ENCODE measurements at regions not wholly inside any gene's neighbourhood (a gene's known extent, or its start where the extent isn't known, plus 50 kb on each side); places are given as distances from the start of the nearest gene placed in this dataset.

DNA sequence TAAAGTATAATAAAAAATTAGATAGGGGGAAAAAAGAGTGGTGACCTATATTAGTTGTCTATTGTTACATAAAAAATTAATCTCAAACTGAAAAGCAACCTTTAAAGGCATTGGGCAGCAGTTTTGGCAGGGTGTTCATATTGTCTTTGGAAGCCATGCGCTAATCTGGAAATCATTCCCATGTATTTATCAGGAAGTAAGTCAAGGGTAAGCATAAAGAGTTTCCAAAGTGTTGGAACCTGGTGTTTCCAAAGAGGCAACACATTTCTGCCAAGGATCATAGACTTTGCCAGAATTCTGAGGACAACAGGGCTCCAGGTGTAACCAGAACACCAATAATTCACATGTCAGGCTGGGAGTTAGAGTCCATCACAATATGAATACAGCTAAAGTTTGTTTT is 55.7 kb upstream of the EGFR start:
- DNase-seq = no peak

DNA sequence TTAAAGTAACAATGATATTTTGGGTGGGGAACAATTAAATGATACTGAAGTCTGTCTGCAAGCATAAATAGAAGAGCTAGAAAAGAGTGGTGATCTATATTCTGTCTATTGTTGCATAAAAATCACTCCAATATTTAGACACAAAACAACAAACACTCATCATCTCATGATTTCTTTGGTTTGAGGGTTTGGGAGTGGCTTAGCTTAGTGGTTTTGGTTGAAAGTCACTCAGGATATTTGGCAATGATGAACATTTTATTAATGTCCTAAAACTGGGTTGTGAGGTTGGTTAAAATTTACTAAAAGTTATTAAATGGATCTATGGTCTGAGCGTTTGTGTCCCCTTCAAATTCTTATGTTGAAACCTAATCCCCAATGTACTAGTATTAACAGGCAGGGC is 54.7 kb upstream of the EGFR start:
- DNase-seq = no peak

DNA sequence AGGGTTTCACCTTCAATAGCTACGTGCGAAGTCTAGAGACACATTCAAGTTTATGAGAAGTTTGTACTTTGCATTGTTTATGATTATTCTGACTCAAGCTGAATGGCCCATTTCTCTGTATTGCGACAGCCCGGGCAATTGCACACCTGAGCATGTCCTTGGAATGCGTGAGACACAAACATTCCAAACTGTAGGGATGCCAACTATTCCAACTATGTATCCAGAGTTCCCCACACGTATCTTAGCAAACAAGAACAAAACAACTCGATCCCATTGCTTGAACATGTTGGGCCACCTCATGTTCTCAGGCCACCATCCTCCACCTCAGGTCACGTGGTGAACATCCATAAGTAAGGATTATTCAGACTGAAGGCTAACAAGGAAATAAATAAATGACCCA is 51.4 kb upstream of the EGFR start:
- DNase-seq = no peak

GRCh38 chr7:54968018-54968417 is 50.8 kb upstream of the EGFR start:
- DNase-seq = no peak
